ENCODE measurements at regions not wholly inside any gene's neighbourhood (a gene's known extent, or its start where the extent isn't known, plus 50 kb on each side); places are given as distances from the start of the nearest gene placed in this dataset.

DNA sequence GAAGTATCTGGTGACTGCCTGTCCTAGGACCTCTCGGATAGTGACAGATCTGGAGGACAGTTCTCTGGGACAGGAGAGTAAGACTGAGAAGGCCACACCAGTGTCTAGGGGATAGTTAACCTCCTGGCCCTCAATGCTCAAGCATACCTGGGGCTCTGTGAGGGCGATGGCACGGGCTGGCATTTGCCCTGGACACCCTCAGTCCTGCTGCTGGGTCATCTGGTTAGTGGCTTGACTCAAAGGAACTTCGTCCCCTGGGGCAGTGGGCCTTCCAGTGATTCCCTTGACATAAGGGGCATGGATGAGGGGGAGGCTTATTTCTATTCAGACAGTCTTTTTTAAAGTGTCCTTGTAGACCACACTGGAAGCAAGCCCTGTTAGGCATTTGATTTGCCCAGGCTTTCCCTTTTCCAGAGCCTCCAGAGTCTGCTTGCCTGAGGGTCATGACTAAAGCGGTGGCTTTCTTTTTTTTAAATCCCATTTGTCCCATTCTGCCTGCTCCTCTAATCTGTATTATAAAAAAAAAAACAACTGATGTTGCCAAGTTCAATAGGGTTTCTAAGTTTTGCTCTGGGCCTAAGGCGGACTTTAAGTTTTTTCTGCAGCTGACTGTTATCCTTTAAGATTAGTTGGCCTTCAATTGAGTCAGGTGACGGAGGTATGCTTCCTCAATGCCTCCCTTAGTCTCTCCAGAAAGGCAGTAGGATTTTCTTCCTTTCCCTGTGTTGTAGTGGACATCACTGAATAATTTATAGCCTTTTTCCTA, 2083.5 kb upstream of the C9orf72 start:
- DNase-seq (ENCODE audit: low spot score in 2 of 2) = no peak
- in situ Hi-C loops (cut with MboI; ENCODE audit: low sequenced_read_pairs) = no loop called here
- no peaks in the 10 kb centered on the region for H3K27me3 ChIP-seq (ENCODE audit: low read depth)
- H3K4me3 ChIP-seq = no peak overlapping the region
- no peaks in the 10 kb centered on the region for H3K9me3 ChIP-seq
- no peaks in the 10 kb centered on the region for H3K4me1 ChIP-seq
- H3K36me3 ChIP-seq (replicated peaks) = no peaks in the 10 kb centered on the region

DNA sequence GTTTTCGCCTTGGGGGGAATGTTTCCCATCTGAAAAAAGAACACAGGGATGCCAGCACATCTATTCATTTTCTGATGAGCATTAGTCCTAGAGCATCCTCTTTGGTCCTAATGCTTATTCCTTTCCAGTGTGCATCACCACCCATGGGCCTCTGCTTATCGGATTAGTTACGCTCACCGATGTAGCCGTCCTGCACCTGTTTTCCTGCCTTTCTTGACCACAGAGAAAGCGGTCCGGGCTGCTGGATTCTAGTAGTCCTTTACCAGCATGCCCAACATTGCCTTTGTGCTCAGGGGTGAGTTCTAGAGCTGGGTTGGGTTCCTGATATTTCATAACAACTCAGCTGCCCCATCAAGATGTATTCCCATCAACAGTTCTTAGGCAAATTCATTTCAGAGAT, 2084.5 kb upstream of the C9orf72 start:
- Histone ChIP-seq H3K4me1 (no peaks in the 10 kb centered on the region), H3K4me3 (no peak overlapping the region), H3K9me3 (no peaks in the 10 kb centered on the region), H3K36me3 (replicated peaks) (no peaks in the 10 kb centered on the region), H3K27me3 (ENCODE audit: low read depth) (no peaks in the 10 kb centered on the region)
- in situ Hi-C loops (cut with MboI; ENCODE audit: low sequenced_read_pairs) = no loop called here
- no peak for DNase-seq (ENCODE audit: low spot score in 2 of 2)

DNA sequence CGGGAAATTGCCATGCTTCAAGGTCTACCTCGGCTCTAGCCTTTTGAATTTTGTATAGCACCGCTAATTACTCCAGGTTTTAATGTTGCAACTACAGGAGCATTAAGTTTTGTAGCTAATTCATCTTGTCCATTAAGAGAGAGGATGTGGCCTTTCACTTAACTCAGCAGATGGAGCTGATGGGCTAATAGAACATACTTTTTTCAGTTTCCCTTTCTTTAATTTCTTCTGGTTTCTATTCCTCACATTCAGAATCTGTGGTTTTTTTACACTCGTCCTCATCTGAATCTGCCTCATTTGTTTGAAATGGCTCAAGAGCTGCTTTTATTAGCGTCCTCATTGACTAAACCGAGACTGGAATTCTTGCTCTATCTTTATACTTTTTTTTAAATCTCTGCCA, 2085.7 kb upstream of the C9orf72 start:
- Histone ChIP-seq H3K4me1 (no peaks in the 10 kb centered on the region), H3K4me3 (no peak overlapping the region), H3K36me3 (replicated peaks) (no peaks in the 10 kb centered on the region), H3K27me3 (ENCODE audit: low read depth) (no peaks in the 10 kb centered on the region), H3K9me3 (no peaks in the 10 kb centered on the region)
- no peak for DNase-seq (ENCODE audit: low spot score in 2 of 2)
- in situ Hi-C loops (cut with MboI; ENCODE audit: low sequenced_read_pairs) = no loop called here

DNA sequence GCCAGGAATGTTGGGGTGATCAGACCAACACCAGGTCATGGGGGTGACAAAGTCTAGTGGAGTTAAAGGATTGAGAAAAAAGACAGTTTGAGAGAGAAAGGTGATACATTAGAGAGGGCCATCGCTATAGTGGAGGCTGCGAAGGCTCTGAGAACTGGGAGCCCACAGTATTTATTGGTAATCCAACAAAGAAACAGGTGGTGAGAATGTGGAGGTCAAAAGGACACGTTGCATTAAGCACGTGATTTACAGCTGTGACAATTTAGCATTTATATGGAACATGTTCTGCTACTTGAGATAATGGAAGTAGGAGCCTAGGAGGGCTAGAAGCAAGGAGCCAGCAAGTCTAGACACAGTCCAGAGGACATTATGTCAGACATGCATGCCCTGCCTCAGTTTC, 2086.5 kb upstream of the C9orf72 start:
- H3K9me3 ChIP-seq = no peaks in the 10 kb centered on the region
- no peaks in the 10 kb centered on the region for H3K4me1 ChIP-seq
- H3K36me3 ChIP-seq (replicated peaks) = no peaks in the 10 kb centered on the region
- in situ Hi-C loops (cut with MboI; ENCODE audit: low sequenced_read_pairs) = no loop called here
- H3K27me3 ChIP-seq (ENCODE audit: low read depth) = no peaks in the 10 kb centered on the region
- no peak for DNase-seq (ENCODE audit: low spot score in 2 of 2)
- no peak overlapping the region for H3K4me3 ChIP-seq

DNA sequence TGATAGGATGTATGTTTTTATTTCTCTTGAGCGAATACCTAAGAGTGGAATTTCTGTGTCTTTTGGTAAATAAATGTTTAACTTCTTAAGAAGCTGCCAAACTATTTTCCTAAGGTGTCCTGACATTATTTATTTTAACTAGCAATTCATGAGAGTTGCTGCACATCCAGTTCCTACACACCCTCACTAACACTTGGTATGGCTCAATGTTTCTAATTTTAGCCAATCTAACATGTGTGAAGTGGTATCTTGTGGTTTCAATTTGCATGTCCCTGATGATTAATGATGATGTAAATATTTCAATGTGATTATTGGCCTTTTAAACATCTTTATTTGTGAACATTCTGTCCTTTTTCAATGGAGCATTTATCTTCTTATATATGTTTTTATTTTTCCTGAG, 2095.5 kb upstream of the C9orf72 start:
- in situ Hi-C loops (cut with MboI; ENCODE audit: low sequenced_read_pairs) = no loop called here
- Histone ChIP-seq H3K4me1 (no peaks in the 10 kb centered on the region), H3K36me3 (replicated peaks) (no peaks in the 10 kb centered on the region), H3K4me3 (no peak overlapping the region), H3K27me3 (ENCODE audit: low read depth) (no peaks in the 10 kb centered on the region), H3K9me3 (no peaks in the 10 kb centered on the region)
- no peak for DNase-seq (ENCODE audit: low spot score in 2 of 2)

DNA sequence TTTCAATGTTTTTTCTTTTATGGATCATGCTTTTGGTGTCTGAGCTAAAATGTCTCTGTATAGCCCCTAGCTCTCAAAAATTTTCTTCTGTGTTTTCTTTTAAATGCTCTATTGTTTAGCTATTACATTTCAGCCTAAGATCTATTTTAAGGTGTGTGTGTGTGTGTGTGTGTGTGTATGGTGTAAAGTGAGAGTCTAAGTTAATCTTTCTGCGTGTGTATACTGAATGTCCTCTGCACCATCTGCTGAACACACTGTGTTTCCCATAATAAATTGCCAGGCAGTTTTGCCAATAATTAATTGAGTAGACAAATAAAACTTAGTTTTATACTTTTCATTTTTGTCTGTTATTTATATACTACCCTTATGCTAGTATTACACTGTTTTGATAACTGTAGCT, 2096.3 kb upstream of the C9orf72 start:
- H3K27me3 ChIP-seq (ENCODE audit: low read depth) = no peaks in the 10 kb centered on the region
- DNase-seq (ENCODE audit: low spot score in 2 of 2) = no peak
- H3K4me3 ChIP-seq = no peak overlapping the region
- H3K36me3 ChIP-seq (replicated peaks) = no peaks in the 10 kb centered on the region
- H3K4me1 ChIP-seq = no peaks in the 10 kb centered on the region
- in situ Hi-C loops (cut with MboI; ENCODE audit: low sequenced_read_pairs) = no loop called here
- no peaks in the 10 kb centered on the region for H3K9me3 ChIP-seq

DNA sequence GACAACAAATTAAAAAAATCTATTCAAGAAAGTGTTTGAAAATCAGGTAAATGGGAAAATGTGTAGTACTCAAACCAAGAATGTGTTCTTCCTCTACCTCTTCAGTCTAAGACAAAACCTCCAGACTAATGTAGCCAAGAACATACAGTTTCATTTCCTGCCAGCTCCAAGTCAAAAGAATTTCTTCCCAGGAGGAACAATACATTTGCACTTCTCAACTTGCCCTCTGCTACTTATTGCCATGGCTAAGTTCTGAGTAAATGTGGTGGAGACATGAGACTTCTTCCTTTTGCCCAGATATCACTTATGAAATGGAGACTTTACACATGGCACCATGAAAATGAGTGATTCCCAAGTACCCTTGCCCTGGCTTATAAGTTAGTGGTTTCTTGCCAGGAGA, 2112.2 kb upstream of the C9orf72 start:
- in situ Hi-C loops (cut with MboI; ENCODE audit: low sequenced_read_pairs) = no loop called here
- Histone ChIP-seq H3K4me1 (no peaks in the 10 kb centered on the region), H3K4me3 (no peak overlapping the region), H3K27me3 (ENCODE audit: low read depth) (no peaks in the 10 kb centered on the region), H3K9me3 (no peaks in the 10 kb centered on the region), H3K36me3 (replicated peaks) (no peaks in the 10 kb centered on the region)
- no peak for DNase-seq (ENCODE audit: low spot score in 2 of 2)

DNA sequence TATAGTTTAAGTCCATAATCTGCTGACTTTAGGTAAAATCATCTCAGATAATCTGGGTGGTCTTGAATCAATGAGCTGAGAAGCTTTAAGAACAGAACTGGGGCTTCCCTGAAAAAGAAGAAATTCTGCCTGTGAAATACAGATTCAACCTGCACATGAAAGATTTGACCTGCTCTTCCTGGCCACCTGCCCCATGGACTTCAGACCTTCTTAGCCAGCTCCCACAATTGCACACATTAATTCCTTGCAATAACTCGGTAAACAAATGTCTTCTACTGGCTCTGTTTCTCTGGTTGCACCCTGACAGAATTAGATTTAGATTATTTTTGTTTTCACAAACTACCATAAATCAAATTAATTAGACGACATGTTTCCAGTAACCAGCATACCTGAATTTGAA, 2117.9 kb upstream of the C9orf72 start:
- H3K36me3 ChIP-seq (replicated peaks) = no peaks in the 10 kb centered on the region
- in situ Hi-C loops (cut with MboI; ENCODE audit: low sequenced_read_pairs) = no loop called here

DNA sequence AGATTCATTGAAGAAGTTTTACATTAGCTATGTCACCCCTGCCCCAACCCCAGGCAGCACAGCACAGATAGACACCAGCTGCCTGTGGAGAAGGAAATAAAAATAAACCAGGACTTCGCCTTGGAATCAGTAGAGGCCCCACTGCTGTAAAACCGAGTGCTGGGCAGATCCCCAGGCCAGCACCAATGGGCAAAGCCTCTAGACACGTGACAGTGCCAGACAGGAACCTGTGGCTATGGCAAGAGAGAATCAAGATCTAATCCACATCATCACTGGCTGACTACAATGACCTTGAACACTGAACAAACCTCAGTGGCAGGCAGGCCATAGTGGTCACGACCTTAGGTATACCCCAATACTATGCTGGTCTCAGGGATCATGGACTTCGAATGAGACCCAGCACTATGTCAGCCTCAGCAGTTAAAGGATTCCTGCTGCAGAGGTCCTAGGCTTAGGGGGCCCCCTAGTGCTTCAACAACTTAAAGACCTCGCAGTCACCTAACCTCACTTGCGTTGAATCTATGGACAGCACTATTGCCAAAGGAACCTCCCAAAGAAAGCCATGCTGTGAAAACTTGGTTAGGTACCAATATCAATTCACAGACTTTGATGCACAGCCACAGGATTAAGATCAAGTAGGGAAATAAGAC, 2118.6 kb upstream of the C9orf72 start:
- no peak overlapping the region for H3K4me3 ChIP-seq
- in situ Hi-C loops (cut with MboI; ENCODE audit: low sequenced_read_pairs) = no loop called here

More for the DNA sequence above, 2117.9 kb upstream of the C9orf72 start:
- no peaks in the 10 kb centered on the region for H3K9me3 ChIP-seq
- DNase-seq (ENCODE audit: low spot score in 2 of 2) = no peak
- H3K27me3 ChIP-seq (ENCODE audit: low read depth) = no peaks in the 10 kb centered on the region
- H3K4me3 ChIP-seq = no peak overlapping the region
- no peaks in the 10 kb centered on the region for H3K4me1 ChIP-seq

DNA sequence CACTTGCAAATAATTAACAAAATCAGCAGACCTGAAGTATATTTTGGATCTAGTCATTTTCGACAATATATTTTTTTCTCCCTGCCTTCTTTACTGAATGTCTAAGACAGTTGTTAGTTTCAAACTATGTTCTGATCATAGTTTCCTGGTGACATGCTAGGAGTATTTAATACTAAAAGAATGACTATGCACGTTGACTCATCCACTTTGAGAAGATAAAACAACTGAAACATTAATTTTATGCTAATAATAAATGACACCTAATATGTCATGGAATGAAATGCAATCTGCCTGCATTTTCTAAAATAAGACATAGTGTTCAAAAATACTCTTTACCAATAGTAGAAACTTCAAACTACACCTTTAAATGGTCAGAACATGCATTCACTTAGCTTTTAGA, 2123.7 kb upstream of the C9orf72 start:
- in situ Hi-C loops (cut with MboI; ENCODE audit: low sequenced_read_pairs) = no loop called here
- Histone ChIP-seq H3K27me3 (ENCODE audit: low read depth) (no peaks in the 10 kb centered on the region), H3K4me1 (no peaks in the 10 kb centered on the region), H3K9me3 (no peaks in the 10 kb centered on the region), H3K36me3 (replicated peaks) (no peaks in the 10 kb centered on the region), H3K4me3 (no peak overlapping the region)
- DNase-seq (ENCODE audit: low spot score in 2 of 2) = no peak

More for the DNA sequence above, 2118.6 kb upstream of the C9orf72 start:
- peak; percentile 51 to 52 for DNase-seq (ENCODE audit: low spot score in 2 of 2)
- H3K4me1 ChIP-seq = no peaks in the 10 kb centered on the region
- no peaks in the 10 kb centered on the region for H3K36me3 ChIP-seq (replicated peaks)
- H3K27me3 ChIP-seq (ENCODE audit: low read depth) = no peaks in the 10 kb centered on the region
- no peaks in the 10 kb centered on the region for H3K9me3 ChIP-seq

DNA sequence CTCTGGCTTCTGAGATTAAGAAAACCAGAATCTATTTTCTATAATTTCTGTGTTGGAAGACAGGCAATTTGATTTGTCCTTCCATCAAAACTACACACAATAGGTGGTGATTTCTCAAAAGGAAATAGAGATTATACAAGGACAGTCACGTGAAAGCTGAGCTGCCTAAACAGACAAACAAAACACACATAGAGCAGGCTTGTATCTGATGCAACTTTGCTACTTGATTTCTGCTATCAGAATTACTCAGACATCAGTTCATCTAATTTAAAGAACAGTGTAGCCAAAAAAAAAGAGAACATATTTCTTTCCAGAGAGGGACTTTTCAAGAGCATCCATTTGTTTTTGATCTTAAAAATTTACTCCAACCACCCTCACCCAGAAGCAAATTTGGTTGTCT, 2128.3 kb upstream of the C9orf72 start:
- no peak overlapping the region for H3K4me3 ChIP-seq
- no peaks in the 10 kb centered on the region for H3K4me1 ChIP-seq
- in situ Hi-C loops (cut with MboI; ENCODE audit: low sequenced_read_pairs) = no loop called here
- no peaks in the 10 kb centered on the region for H3K27me3 ChIP-seq (ENCODE audit: low read depth)
- no peaks in the 10 kb centered on the region for H3K9me3 ChIP-seq
- H3K36me3 ChIP-seq (replicated peaks) = no peaks in the 10 kb centered on the region
- DNase-seq (ENCODE audit: low spot score in 2 of 2) = no peak

DNA sequence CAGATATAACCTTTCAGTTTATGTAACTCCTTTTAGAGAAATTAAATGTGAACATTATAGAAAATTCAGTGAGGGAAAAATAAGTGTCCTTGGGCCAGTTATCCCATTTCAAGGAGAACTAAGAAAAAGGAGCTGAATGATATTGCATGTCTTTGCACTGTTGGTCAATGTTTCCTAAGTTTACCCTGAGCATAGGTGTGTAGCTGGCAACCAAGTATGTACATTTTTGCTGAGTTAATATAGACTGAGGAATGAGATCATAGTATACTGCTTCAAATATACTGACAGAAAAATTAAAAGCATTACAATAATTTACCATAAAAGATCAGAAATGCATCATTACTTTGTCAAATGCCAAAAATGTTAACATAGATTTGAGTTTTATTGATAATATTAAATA, 2128.7 kb upstream of the C9orf72 start:
- DNase-seq (ENCODE audit: low spot score in 2 of 2) = no peak
- H3K9me3 ChIP-seq = no peaks in the 10 kb centered on the region
- in situ Hi-C loops (cut with MboI; ENCODE audit: low sequenced_read_pairs) = no loop called here
- H3K4me1 ChIP-seq = no peaks in the 10 kb centered on the region
- H3K27me3 ChIP-seq (ENCODE audit: low read depth) = no peaks in the 10 kb centered on the region
- no peak overlapping the region for H3K4me3 ChIP-seq
- no peaks in the 10 kb centered on the region for H3K36me3 ChIP-seq (replicated peaks)

DNA sequence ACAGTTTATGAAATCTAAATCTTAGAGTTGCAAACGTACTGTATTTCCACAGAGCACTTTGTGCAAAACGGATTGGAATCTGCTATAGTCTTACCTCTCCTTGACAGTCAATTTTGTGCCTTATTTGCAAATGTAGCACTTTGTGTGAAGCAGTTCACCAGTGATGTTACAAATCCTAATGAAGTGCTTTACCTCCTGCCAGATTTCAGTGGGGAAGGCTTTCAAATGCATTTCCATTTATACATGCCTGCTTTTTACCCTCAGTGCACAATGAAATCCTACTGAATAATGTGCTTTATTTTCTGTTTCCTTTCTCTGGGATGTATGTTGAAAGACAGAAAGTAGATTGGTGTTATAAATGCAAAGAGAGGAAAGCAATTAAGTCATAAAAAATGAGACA, 2141.6 kb upstream of the C9orf72 start:
- in situ Hi-C loops (cut with MboI; ENCODE audit: low sequenced_read_pairs) = no loop called here
- no peaks in the 10 kb centered on the region for H3K36me3 ChIP-seq (replicated peaks)

DNA sequence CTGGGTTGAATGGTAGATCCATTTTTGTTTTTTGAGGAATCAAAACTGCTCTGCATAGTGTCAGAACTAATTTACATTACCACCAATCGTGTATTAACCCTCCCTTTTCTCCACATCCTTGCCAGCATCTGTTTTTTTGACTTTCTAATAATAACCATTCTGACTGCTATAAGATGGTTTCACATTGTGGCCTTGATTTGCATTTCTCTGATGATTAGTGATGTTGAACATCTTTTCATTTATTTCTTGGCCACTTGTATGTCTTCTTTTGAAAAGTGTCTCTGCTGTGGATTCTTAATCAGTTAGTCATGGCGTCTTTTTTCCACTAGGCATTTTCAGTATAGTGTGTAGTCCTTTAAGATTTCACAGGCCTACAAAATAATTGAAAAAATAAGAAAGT, 2144.3 kb upstream of the C9orf72 start:
- H3K36me3 ChIP-seq (replicated peaks) = no peaks in the 10 kb centered on the region
- H3K4me1 ChIP-seq = peaks cover 4% of the 10 kb centered on the region; the same call in 1 of the 2 replicates
- in situ Hi-C loops (cut with MboI; ENCODE audit: low sequenced_read_pairs) = no loop called here
- no peaks in the 10 kb centered on the region for H3K9me3 ChIP-seq
- DNase-seq (ENCODE audit: low spot score in 2 of 2) = no peak
- H3K4me3 ChIP-seq = no peak overlapping the region
- H3K27me3 ChIP-seq (ENCODE audit: low read depth) = no peaks in the 10 kb centered on the region

More for the DNA sequence above, 2141.6 kb upstream of the C9orf72 start:
- DNase-seq (ENCODE audit: low spot score in 2 of 2) = peak in 1 of 2 experiments; percentile 40
- Histone ChIP-seq H3K4me3 (no peak overlapping the region), H3K27me3 (ENCODE audit: low read depth) (no peaks in the 10 kb centered on the region), H3K4me1 (peaks cover 4% of the 10 kb centered on the region; the same call in 1 of the 2 replicates), H3K9me3 (no peaks in the 10 kb centered on the region)

All from HAP-1 (cell line).